ENCODE measurements at regions not wholly inside any gene's neighbourhood (a gene's known extent, or its start where the extent isn't known, plus 50 kb on each side); places are given as distances from the start of the nearest gene placed in this dataset.
"Not testable (repeated sequence)": the region's sequence is repeated elsewhere in the genome, so short reads cannot be mapped to it uniquely, and the experiment has no call there.

DNA sequence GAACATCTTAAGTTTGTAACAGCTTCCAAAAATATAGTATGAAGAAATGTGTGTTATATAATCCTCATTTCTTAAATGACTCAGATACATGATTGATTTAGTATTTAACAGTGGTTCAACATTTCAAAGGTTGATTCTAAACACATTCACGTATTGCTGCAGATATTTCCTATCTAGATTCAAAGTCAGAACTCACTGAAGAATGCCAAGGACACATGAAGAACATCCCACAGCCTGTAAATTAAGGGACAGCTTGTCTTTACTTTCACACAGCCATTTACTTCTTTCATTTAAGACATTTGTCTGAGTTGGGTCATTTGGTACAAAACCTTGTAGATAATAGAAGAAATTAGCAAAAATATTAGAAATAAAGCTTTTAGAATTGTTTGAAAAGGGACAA lies 66.9 kb upstream of the CPSF6 start:
- H3K9me3 Mint-ChIP-seq (ENCODE audit: low read depth), result peaks cover 10% of the 10 kb centered on the region
- H3K27ac Mint-ChIP-seq (ENCODE audit: unreplicated experiment), result no peak overlapping the region
- TF ChIP-seq, protein P1, sequence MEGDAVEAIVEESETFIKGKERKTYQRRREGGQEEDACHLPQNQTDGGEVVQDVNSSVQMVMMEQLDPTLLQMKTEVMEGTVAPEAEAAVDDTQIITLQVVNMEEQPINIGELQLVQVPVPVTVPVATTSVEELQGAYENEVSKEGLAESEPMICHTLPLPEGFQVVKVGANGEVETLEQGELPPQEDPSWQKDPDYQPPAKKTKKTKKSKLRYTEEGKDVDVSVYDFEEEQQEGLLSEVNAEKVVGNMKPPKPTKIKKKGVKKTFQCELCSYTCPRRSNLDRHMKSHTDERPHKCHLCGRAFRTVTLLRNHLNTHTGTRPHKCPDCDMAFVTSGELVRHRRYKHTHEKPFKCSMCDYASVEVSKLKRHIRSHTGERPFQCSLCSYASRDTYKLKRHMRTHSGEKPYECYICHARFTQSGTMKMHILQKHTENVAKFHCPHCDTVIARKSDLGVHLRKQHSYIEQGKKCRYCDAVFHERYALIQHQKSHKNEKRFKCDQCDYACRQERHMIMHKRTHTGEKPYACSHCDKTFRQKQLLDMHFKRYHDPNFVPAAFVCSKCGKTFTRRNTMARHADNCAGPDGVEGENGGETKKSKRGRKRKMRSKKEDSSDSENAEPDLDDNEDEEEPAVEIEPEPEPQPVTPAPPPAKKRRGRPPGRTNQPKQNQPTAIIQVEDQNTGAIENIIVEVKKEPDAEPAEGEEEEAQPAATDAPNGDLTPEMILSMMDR (IDR thresholded peaks at IDR 0.05), result no peak
- DNase-seq (ENCODE audit: low spot score), result no peak
- no peaks in the 10 kb centered on the region for H3K36me3 Mint-ChIP-seq (ENCODE audit: low read depth)
- no peak overlapping the region for H3K4me3 Mint-ChIP-seq (ENCODE audit: unreplicated experiment)
- H3K4me1 Mint-ChIP-seq (ENCODE audit: low read depth), result no peaks in the 10 kb centered on the region
- H3K27me3 Mint-ChIP-seq (ENCODE audit: low read depth), result peaks cover 1% of the 10 kb centered on the region

- DNase-seq (ENCODE audit: low spot score), result no peak
- Mint-ChIP-seq H3K27ac (ENCODE audit: unreplicated experiment) (no peak overlapping the region), H3K36me3 (ENCODE audit: low read depth) (peaks cover under 1% of the 10 kb centered on the region), H3K4me3 (ENCODE audit: unreplicated experiment) (no peak overlapping the region), H3K9me3 (ENCODE audit: low read depth) (peaks cover 10% of the 10 kb centered on the region), H3K4me1 (ENCODE audit: low read depth) (no peaks in the 10 kb centered on the region), H3K27me3 (ENCODE audit: low read depth) (peaks cover 2% of the 10 kb centered on the region)
- TF ChIP-seq, protein P1 (IDR thresholded peaks at IDR 0.05), result no peak
These were observed 66.0 kb upstream of the CPSF6 start for GRCh38 chr12:69173368-69173767.

- Mint-ChIP-seq H3K4me3 (ENCODE audit: unreplicated experiment) (no peak overlapping the region), H3K27ac (ENCODE audit: unreplicated experiment) (no peak overlapping the region), H3K4me1 (ENCODE audit: low read depth) (no peaks in the 10 kb centered on the region), H3K27me3 (ENCODE audit: low read depth) (peaks cover 21% of the 10 kb centered on the region), H3K9me3 (ENCODE audit: low read depth) (peaks cover 20% of the 10 kb centered on the region), H3K36me3 (ENCODE audit: low read depth) (peaks cover 2% of the 10 kb centered on the region)
- DNase-seq (ENCODE audit: low spot score), result no peak
- TF ChIP-seq, protein P1 (IDR thresholded peaks at IDR 0.05), result no peak
These were observed 59.6 kb upstream of the CPSF6 start for GRCh38 chr12:69179786-69180185.

- H3K27me3 Mint-ChIP-seq (ENCODE audit: low read depth); H3K27ac Mint-ChIP-seq (ENCODE audit: unreplicated experiment); H3K36me3 Mint-ChIP-seq (ENCODE audit: low read depth); DNase-seq (ENCODE audit: low spot score); H3K4me1 Mint-ChIP-seq (ENCODE audit: low read depth); H3K4me3 Mint-ChIP-seq (ENCODE audit: unreplicated experiment): not testable (repeated sequence)
- H3K9me3 Mint-ChIP-seq (ENCODE audit: low read depth), result peaks cover 25% of the 10 kb centered on the region
These were observed 51.8 kb upstream of the CPSF6 start for GRCh38 chr12:69187572-69187971.

DNA sequence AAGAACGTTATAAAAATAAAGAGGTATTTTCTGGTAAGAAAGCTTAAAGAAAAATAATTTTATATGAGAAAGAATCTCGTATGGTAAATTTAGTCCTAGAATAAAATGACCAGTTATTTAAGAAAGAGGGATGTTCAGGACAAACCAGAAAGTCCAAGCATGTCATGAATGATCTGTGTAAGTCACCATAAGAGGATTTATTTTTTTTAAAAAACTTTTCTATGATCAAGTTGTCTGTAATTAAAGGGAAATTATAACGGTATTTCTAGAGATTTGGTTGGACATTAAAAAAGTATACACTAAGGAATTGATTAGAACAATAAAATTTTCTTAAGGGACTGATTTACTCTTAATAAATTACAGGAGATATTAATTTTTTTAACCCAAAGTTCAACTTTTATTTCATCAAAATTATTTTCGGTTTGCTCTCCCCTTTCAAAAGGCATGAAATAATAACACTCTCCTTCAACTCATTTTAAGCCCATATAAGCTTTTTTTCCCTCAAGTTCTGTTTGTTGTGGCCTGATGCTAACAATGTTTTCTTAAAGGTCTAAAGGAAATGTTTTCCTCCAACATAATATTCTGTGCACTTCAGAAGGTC lies 49.9 kb upstream of the CPSF6 start:
- DNase-seq (ENCODE audit: low spot score), result no peak
- TF ChIP-seq, protein P1 (IDR thresholded peaks at IDR 0.05), result no peak
- Mint-ChIP-seq H3K4me3 (ENCODE audit: unreplicated experiment) (no peak overlapping the region), H3K27ac (ENCODE audit: unreplicated experiment) (no peak overlapping the region), H3K36me3 (ENCODE audit: low read depth) (peaks cover 3% of the 10 kb centered on the region), H3K9me3 (ENCODE audit: low read depth) (peaks cover 20% of the 10 kb centered on the region), H3K27me3 (ENCODE audit: low read depth) (peaks cover 1% of the 10 kb centered on the region), H3K4me1 (ENCODE audit: low read depth) (no peaks in the 10 kb centered on the region)
